DND-41 (cell line): ENCODE measurements at regions not wholly inside any gene's neighbourhood (a gene's known extent, or its start where the extent isn't known, plus 50 kb on each side); places are given as distances from the start of the nearest gene placed in this dataset.

Experiments
- ATAC-seq: fragments of 200-7000 bp; cut with Tn5 transposase; 3 replicates; pipeline ENCODE4 v1.9.1; 2021; ENCODE audit warnings: low read depth; ENCODE audit not compliant: insufficient read depth
- DNase-seq: peaks from one replicate; pipeline ENCODE4 v3.0.0-alpha.2; 2020
- H2AFZ ChIP-seq: 2 replicates; pipeline ENCODE4 v1.6.0; 2012; ENCODE audit warnings: low read depth, low read length
- H3K27ac ChIP-seq: 2 replicates; pipeline ENCODE4 v1.5.1; 2012; ENCODE audit warnings: low read length, inconsistent platforms
- H3K27me3 ChIP-seq: fragments of 200-600 bp; sonication (generic); 2 replicates; pipeline ENCODE4 v1.6.0; 2012; ENCODE audit warnings: low read length, mild to moderate bottlenecking, inconsistent platforms; ENCODE audit not compliant: insufficient read depth, poor library complexity
- H3K36me3 ChIP-seq: 2 replicates; pipeline ENCODE4 v1.5.1; 2012; ENCODE audit warnings: low read length, inconsistent platforms; ENCODE audit not compliant: insufficient read depth
- H3K4me1 ChIP-seq: 2 replicates; pipeline ENCODE4 v1.5.1; 2012; ENCODE audit warnings: mild to moderate bottlenecking, low read length; ENCODE audit not compliant: insufficient read depth
- H3K4me2 ChIP-seq: 2 replicates; pipeline ENCODE4 v1.6.0; 2012; ENCODE audit warnings: mild to moderate bottlenecking, moderate library complexity, low read length, inconsistent platforms; ENCODE audit not compliant: insufficient read depth
- H3K4me3 ChIP-seq, 2 experiments: fragments of 200-600 bp in 1 of 2; shearing (Covaris generic) in 1 of 2; 2 replicates each; pipeline ENCODE4 v1.5.1; 2012 to 2016; ENCODE audit warnings: inconsistent platforms in 2 of 2, low read length in 2 of 2, mild to moderate bottlenecking in 2 of 2, low read depth in 1 of 2, moderate library complexity in 1 of 2
- H3K79me2 ChIP-seq: 2 replicates; pipeline ENCODE4 v1.6.0; 2012; ENCODE audit warnings: low read length, inconsistent platforms; ENCODE audit not compliant: insufficient read depth
- H3K9ac ChIP-seq: 2 replicates; pipeline ENCODE4 v1.6.0; 2012; ENCODE audit warnings: low read depth, mild to moderate bottlenecking, inconsistent platforms, low read length, moderate library complexity
- H3K9me3 ChIP-seq: 2 replicates; pipeline ENCODE4 v1.5.1; 2012; ENCODE audit warnings: low read length, moderate library complexity, mild to moderate bottlenecking, inconsistent platforms; ENCODE audit not compliant: insufficient read depth, severe bottlenecking
- H4K20me1 ChIP-seq: 2 replicates; pipeline ENCODE4 v1.6.0; 2012; ENCODE audit warnings: low read length; ENCODE audit not compliant: insufficient read depth
- EZH2 ChIP-seq: IDR thresholded peaks from 3 replicates; pipeline ENCODE4 v1.6.1; 2012; ENCODE audit warnings: borderline replicate concordance, low read depth, mild to moderate bottlenecking, moderate library complexity, low read length, inconsistent platforms; ENCODE audit not compliant: severe bottlenecking
- TF ChIP-seq, protein P1 (sequence below): IDR thresholded peaks from 2 replicates; pipeline ENCODE4 v1.5.1; 2012; ENCODE audit warnings: borderline replicate concordance, low read length, moderate library complexity, mild to moderate bottlenecking; ENCODE audit not compliant: poor library complexity, severe bottlenecking; ENCODE audit errors: extremely low read depth

- Histone ChIP-seq H3K4me2 (no peak overlapping the region), H3K79me2 (no peaks in the 10 kb centered on the region), H3K4me1 (peaks cover 9% of the 10 kb centered on the region), H3K4me3 (no peak overlapping the region), H3K27me3 (no peaks in the 10 kb centered on the region), H3K9me3 (no peaks in the 10 kb centered on the region), H3K9ac (no peak overlapping the region), H3K27ac (no peak overlapping the region), H4K20me1 (no peaks in the 10 kb centered on the region), H3K36me3 (no peaks in the 10 kb centered on the region), H2AFZ (no peak overlapping the region)
- ATAC-seq: no peak
- no peak for DNase-seq
- TF ChIP-seq, protein P1, sequence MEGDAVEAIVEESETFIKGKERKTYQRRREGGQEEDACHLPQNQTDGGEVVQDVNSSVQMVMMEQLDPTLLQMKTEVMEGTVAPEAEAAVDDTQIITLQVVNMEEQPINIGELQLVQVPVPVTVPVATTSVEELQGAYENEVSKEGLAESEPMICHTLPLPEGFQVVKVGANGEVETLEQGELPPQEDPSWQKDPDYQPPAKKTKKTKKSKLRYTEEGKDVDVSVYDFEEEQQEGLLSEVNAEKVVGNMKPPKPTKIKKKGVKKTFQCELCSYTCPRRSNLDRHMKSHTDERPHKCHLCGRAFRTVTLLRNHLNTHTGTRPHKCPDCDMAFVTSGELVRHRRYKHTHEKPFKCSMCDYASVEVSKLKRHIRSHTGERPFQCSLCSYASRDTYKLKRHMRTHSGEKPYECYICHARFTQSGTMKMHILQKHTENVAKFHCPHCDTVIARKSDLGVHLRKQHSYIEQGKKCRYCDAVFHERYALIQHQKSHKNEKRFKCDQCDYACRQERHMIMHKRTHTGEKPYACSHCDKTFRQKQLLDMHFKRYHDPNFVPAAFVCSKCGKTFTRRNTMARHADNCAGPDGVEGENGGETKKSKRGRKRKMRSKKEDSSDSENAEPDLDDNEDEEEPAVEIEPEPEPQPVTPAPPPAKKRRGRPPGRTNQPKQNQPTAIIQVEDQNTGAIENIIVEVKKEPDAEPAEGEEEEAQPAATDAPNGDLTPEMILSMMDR: no peak
- TF ChIP-seq EZH2: no peak
Measured at GRCh38 chr14:34219661-34220377, 242.2 kb downstream of the SPTSSA start.

DNA sequence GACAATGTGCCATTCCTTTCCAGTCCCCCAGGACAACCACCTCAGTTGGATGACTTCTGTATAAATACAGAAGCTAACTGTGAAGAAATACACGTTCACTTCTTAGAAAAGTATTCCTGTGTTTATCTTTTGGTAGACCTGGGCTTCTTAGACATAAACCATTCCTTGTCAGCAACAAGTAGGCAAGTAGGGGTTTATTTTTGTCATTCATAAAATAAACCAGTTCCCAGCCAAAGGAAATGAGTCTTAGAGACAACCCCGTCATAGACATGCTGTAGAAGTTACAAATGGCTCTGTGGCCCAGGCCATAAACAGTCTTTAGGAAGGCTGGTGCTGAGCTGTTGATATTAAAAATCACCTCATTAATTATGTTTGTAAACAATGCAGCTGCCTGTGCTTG is 243.2 kb downstream of the SPTSSA start:
- H3K4me2 ChIP-seq: no peak overlapping the region
- no peak overlapping the region for H2AFZ ChIP-seq
- H3K4me1 ChIP-seq: peaks cover 9% of the 10 kb centered on the region
- DNase-seq (no peak), ATAC-seq (no peak)
- no peaks in the 10 kb centered on the region for H4K20me1 ChIP-seq
- no peaks in the 10 kb centered on the region for H3K27me3 ChIP-seq
- no peak for TF ChIP-seq EZH2
- TF ChIP-seq, protein P1: no peak
- no peaks in the 10 kb centered on the region for H3K36me3 ChIP-seq
- H3K27ac ChIP-seq: no peak overlapping the region
- H3K79me2 ChIP-seq: no peaks in the 10 kb centered on the region
- H3K9ac ChIP-seq: no peak overlapping the region
- no peaks in the 10 kb centered on the region for H3K9me3 ChIP-seq
- H3K4me3 ChIP-seq: no peak overlapping the region

DNA sequence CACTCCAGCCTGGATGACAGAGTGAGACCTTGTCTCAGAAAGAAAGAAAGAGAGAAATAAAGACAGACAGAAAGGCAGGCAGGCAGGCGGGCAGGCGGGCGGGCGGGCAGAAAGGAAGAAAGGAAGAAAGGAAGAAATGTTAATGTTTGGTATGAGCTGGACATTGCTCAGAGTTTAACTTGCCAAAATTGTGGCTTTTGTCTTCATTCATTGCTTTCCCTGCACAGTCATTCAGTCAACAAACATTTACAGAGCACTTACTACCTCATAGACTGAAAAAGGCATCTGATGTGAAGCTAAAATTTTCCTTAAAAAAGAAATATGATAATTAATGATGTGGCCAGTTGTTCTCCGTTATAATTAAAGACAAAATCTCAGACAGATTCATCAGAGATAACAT is 247.1 kb downstream of the SPTSSA start:
- no peak overlapping the region for H3K4me3 ChIP-seq
- H3K79me2 ChIP-seq: no peaks in the 10 kb centered on the region
- no peak overlapping the region for H3K27ac ChIP-seq
- no peak overlapping the region for H3K9ac ChIP-seq
- no peaks in the 10 kb centered on the region for H3K36me3 ChIP-seq
- no peak overlapping the region for H3K4me2 ChIP-seq
- ATAC-seq: no peak
- DNase-seq: no peak
- H3K27me3 ChIP-seq: no peaks in the 10 kb centered on the region
- no peaks in the 10 kb centered on the region; the same call in 1 of the 2 replicates for H3K4me1 ChIP-seq
- H4K20me1 ChIP-seq: no peaks in the 10 kb centered on the region
- H3K9me3 ChIP-seq: no peaks in the 10 kb centered on the region
- TF ChIP-seq EZH2: no peak
- TF ChIP-seq, protein P1: no peak
- H2AFZ ChIP-seq: no peak overlapping the region
